ENCODE measurements at regions not wholly inside any gene's neighbourhood (a gene's known extent, or its start where the extent isn't known, plus 50 kb on each side); places are given as distances from the start of the nearest gene placed in this dataset.
A peak's percentile ranks its signal among the peaks of the same experiment; 100 is the strongest.

DNA sequence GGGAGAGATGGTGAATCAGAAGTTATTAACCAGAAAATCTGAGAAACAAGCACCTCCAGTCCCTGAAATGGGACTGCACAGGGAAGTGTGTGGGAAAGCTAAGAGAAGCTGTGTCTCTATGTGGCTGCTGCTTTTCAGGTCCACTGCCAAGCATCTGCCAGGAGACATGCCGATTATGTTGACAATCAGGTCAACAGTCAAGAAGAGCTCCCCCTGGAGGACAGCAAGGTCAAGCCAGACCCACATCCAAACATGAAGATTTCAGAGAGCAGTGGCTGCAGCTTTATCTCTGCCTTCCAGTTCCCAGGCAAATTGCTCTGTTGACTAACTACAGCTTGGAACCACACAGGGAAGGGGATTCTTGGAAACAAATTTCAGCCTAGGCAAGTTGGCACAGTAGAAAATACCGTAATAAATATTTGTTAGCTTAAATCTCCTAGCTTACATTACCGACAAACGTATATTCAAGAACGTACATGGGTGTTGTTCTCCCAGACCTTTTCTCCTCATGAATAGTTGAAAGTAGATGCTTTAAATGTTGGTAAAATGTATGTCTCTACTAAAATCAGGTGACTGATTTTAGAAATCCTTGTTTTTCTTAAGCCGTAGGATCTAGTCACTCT is 394.5 kb upstream of the RARB start:
- H3K4me1 ChIP-seq (ENCODE audit: control insufficient read depth in 1 of 2, insufficient read depth in 2 of 2, low read length in 2 of 2): no peaks in the 10 kb centered on the region

DNA sequence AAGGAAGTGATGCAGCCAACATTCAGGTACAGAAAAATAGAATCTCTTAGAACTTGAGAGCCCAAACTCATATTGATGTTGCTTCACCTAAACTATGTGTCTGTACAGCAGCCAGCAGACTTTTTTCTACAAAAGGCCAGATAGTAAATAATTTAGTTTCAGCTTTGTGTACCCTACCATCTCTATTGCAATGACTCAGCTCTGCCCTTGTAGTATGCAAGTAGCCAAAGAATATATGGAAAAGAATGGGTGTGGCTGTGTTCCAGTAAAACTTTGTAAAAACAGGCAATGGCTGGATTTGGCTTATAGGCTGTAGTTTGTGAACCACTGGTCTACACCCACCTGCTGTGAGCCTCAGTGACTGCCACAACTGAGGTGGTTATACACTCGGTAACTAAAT is 392.5 kb upstream of the RARB start:
- no peaks in the 10 kb centered on the region for H3K27me3 Mint-ChIP-seq (ENCODE audit: low read depth in 3 of 3)
- H3K36me3 ChIP-seq (replicated peaks in 1 of 2; ENCODE audit: control insufficient read depth in 1 of 2, insufficient read depth in 2 of 2, low read length in 2 of 2): no peaks in the 10 kb centered on the region
- no peaks in the 10 kb centered on the region for H3K27me3 ChIP-seq (ENCODE audit: control insufficient read depth in 2 of 2, insufficient read depth in 2 of 2, low read length in 2 of 2)
- no peaks in the 10 kb centered on the region for H3K4me1 ChIP-seq (ENCODE audit: control insufficient read depth in 1 of 2, insufficient read depth in 2 of 2, low read length in 2 of 2)
- no peaks in the 10 kb centered on the region for H3K9me3 ChIP-seq (replicated peaks in 1 of 2; ENCODE audit: control insufficient read depth in 1 of 2, insufficient read depth in 1 of 2, low read length in 2 of 2)
- H3K27ac Mint-ChIP-seq: no peak overlapping the region
- TF ChIP-seq, protein P1, sequence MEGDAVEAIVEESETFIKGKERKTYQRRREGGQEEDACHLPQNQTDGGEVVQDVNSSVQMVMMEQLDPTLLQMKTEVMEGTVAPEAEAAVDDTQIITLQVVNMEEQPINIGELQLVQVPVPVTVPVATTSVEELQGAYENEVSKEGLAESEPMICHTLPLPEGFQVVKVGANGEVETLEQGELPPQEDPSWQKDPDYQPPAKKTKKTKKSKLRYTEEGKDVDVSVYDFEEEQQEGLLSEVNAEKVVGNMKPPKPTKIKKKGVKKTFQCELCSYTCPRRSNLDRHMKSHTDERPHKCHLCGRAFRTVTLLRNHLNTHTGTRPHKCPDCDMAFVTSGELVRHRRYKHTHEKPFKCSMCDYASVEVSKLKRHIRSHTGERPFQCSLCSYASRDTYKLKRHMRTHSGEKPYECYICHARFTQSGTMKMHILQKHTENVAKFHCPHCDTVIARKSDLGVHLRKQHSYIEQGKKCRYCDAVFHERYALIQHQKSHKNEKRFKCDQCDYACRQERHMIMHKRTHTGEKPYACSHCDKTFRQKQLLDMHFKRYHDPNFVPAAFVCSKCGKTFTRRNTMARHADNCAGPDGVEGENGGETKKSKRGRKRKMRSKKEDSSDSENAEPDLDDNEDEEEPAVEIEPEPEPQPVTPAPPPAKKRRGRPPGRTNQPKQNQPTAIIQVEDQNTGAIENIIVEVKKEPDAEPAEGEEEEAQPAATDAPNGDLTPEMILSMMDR (IDR thresholded peaks at IDR 0.05): no peak
- no peaks in the 10 kb centered on the region for H3K9me3 Mint-ChIP-seq
- H3K4me1 Mint-ChIP-seq: no peaks in the 10 kb centered on the region
- H3K27ac ChIP-seq (ENCODE audit: low read depth in 1 of 2, low read length in 2 of 2): no peak overlapping the region
- intact Hi-C loops (cut with micrococcal nuclease): no loop called here
- H3K4me3 Mint-ChIP-seq: no peak overlapping the region
- H3K79me2 ChIP-seq (ENCODE audit: insufficient read depth, low read length): no peaks in the 10 kb centered on the region
- no peak for DNase-seq
- no peak overlapping the region for H2AFZ ChIP-seq (ENCODE audit: insufficient read depth, low read depth, low read length, poor library complexity, severe bottlenecking)
- H3K4me3 ChIP-seq (replicated peaks in 1 of 3; ENCODE audit: low read depth in 2 of 3, low read length in 3 of 3): no peak overlapping the region
- H3K4me2 ChIP-seq (replicated peaks; ENCODE audit: extremely low read depth, low read length, poor library complexity, severe bottlenecking): no peak overlapping the region
- H4K20me1 ChIP-seq (ENCODE audit: insufficient read depth, low read length): no peaks in the 10 kb centered on the region
- H3K36me3 Mint-ChIP-seq: no peaks in the 10 kb centered on the region
- no peak overlapping the region for H3K9ac ChIP-seq (ENCODE audit: insufficient read depth, low read length, poor library complexity, severe bottlenecking)
- WGBS (ENCODE audit: insufficient coverage): 100% methylated on average over 1 of the region's 1 CpG

More for the DNA sequence above, 394.5 kb upstream of the RARB start:
- WGBS (ENCODE audit: insufficient coverage): 100% methylated on average over 1 of the region's 6 CpGs
- intact Hi-C loops (cut with micrococcal nuclease): no loop called here
- DNase-seq: no peak
- no peak overlapping the region for H3K27ac ChIP-seq (ENCODE audit: low read depth in 1 of 2, low read length in 2 of 2)
- no peaks in the 10 kb centered on the region for H3K9me3 ChIP-seq (replicated peaks in 1 of 2; ENCODE audit: control insufficient read depth in 1 of 2, insufficient read depth in 1 of 2, low read length in 2 of 2)
- H3K9ac ChIP-seq (ENCODE audit: insufficient read depth, low read length, poor library complexity, severe bottlenecking): no peak overlapping the region
- no peaks in the 10 kb centered on the region for H3K27me3 ChIP-seq (ENCODE audit: control insufficient read depth in 2 of 2, insufficient read depth in 2 of 2, low read length in 2 of 2)
- H4K20me1 ChIP-seq (ENCODE audit: insufficient read depth, low read length): no peaks in the 10 kb centered on the region
- no peaks in the 10 kb centered on the region for H3K4me1 Mint-ChIP-seq
- H3K36me3 Mint-ChIP-seq: no peaks in the 10 kb centered on the region
- no peak overlapping the region for H2AFZ ChIP-seq (ENCODE audit: insufficient read depth, low read depth, low read length, poor library complexity, severe bottlenecking)
- H3K79me2 ChIP-seq (ENCODE audit: insufficient read depth, low read length): no peaks in the 10 kb centered on the region
- no peak overlapping the region for H3K27ac Mint-ChIP-seq
- H3K4me3 Mint-ChIP-seq: no peak overlapping the region
- no peaks in the 10 kb centered on the region for H3K36me3 ChIP-seq (replicated peaks in 1 of 2; ENCODE audit: control insufficient read depth in 1 of 2, insufficient read depth in 2 of 2, low read length in 2 of 2)
- no peak overlapping the region for H3K4me3 ChIP-seq (replicated peaks in 1 of 3; ENCODE audit: low read depth in 2 of 3, low read length in 3 of 3)
- peaks cover 0 to under 1% (median 0%) of the 10 kb centered on the region in 3 donors for H3K27me3 Mint-ChIP-seq (ENCODE audit: low read depth in 3 of 3)
- peaks cover 0 to 1% (median 0%) of the 10 kb centered on the region in 7 donors for H3K9me3 Mint-ChIP-seq
- TF ChIP-seq, protein P1 (IDR thresholded peaks at IDR 0.05): peak; percentile 33
- no peak overlapping the region for H3K4me2 ChIP-seq (replicated peaks; ENCODE audit: extremely low read depth, low read length, poor library complexity, severe bottlenecking)

Measured in CD14-positive monocyte (primary cell).